Sigmoid colon (tissue), 6 donors: ENCODE measurements at regions not wholly inside any gene's neighbourhood (a gene's known extent, or its start where the extent isn't known, plus 50 kb on each side); places are given as distances from the start of the nearest gene placed in this dataset.

ENCODE experiments used
- DNase-seq: peaks from one replicate; pipeline ENCODE4 v3.0.0-alpha.2; 2019
- H3K27ac ChIP-seq, 4 donors: fragments of 200-600 bp; sonication (generic); one replicate each; pipeline ENCODE4 v1.5.1; 2016 to 2019; ENCODE audit warnings: mild to moderate bottlenecking in 1 of 4
- H3K27me3 ChIP-seq, 3 donors: fragments of 200-600 bp; sonication (generic); one replicate each; pipeline ENCODE4 v1.5.1; 2019; ENCODE audit warnings: mild to moderate bottlenecking in 1 of 3
- H3K36me3 ChIP-seq, 4 donors: fragments of 200-600 bp; sonication (generic); one replicate each; pipeline ENCODE4 v1.5.1; 2016 to 2019
- H3K4me1 ChIP-seq, 4 donors: fragments of 200-600 bp; sonication (generic); one replicate each; pipeline ENCODE4 v1.5.1; 2017 to 2019
- H3K4me3 ChIP-seq, 4 donors: fragments of 200-600 bp; sonication (generic); one replicate each; pipeline ENCODE4 v1.5.1; 2017 to 2019; ENCODE audit warnings: mild to moderate bottlenecking in 2 of 4, moderate library complexity in 1 of 4
- H3K9me3 ChIP-seq, 4 donors: fragments of 200-600 bp in 3 of 4; sonication (generic) in 3 of 4; one replicate each; pipeline versions ENCODE4 v1.5.1 to v1.6.1; 2013 to 2019
- EP300 ChIP-seq, 4 donors: sonication (generic); formaldehyde crosslinking; IDR thresholded peaks; one replicate each; pipeline ENCODE4 v1.6.1; 2017; ENCODE audit warnings: antibody characterized with exemption in 4 of 4
- POLR2A ChIP-seq, 2 donors: fragments of 450-650 bp; IDR thresholded peaks; one replicate each; pipeline ENCODE4 v1.6.1; 2016; ENCODE audit warnings: antibody characterized with exemption in 2 of 2, mild to moderate bottlenecking in 2 of 2, moderate library complexity in 2 of 2
- POLR2AphosphoS5 ChIP-seq, 4 donors: sonication (generic); formaldehyde crosslinking; IDR thresholded peaks; one replicate each; pipeline ENCODE4 v1.6.1; 2017; ENCODE audit warnings: antibody characterized with exemption in 4 of 4
- WGBS, 2 donors: extraction: QIAGEN DNeasy Blood & Tissue Kit; methylation state at CpG; one replicate each; pipeline ENCODE4 v1.1.7; 2013; 5-methylcytosine and 5-hydroxymethylcytosine counted together
- intact Hi-C: fragments of 100-400 bp; cut with DNase I; formaldehyde crosslinking; loops from one replicate; pipeline ENCODE4 v1.15.1; 2023
- TF ChIP-seq, protein P1 (sequence below), 4 experiments: fragments of 450-650 bp in 3 of 4; fragments of 200-600 bp in 1 of 4; IDR thresholded peaks; one replicate each; pipeline ENCODE4 v1.5.1; 2016 to 2019; ENCODE audit warnings: antibody characterized with exemption in 4 of 4, mild to moderate bottlenecking in 3 of 4, moderate library complexity in 2 of 4
- donor health status: healthy with polysubstance abuse.
- donor health status: healthy.

DNA sequence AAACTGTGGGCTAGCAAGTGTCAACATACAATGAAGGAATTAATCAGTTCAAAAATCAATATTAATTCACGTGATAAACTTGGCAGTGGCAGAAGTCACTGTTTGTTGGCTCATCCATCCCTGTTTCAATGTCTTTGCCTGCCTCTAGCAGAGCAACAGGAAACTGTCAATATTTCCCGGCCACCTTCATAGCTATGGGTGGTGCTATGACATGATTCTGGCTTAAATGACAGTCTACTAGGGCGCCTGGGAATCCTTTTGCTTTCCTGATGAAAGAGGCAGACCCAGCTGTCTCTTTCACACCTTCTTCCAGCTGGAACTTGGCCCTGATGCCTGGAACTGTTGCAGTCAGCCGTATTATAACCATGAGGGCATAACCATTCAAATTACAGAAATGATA lies 72.1 kb upstream of the DNAH5 start:
- Histone ChIP-seq H3K4me1 (peaks cover 0 to 9% (median 4%) of the 10 kb centered on the region in 4 donors), H3K9me3 (no peaks in the 10 kb centered on the region), H3K36me3 (no peaks in the 10 kb centered on the region), H3K27ac (no peak overlapping the region), H3K4me3 (no peak overlapping the region), H3K27me3 (no peaks in the 10 kb centered on the region)
- TF ChIP-seq, protein P1, sequence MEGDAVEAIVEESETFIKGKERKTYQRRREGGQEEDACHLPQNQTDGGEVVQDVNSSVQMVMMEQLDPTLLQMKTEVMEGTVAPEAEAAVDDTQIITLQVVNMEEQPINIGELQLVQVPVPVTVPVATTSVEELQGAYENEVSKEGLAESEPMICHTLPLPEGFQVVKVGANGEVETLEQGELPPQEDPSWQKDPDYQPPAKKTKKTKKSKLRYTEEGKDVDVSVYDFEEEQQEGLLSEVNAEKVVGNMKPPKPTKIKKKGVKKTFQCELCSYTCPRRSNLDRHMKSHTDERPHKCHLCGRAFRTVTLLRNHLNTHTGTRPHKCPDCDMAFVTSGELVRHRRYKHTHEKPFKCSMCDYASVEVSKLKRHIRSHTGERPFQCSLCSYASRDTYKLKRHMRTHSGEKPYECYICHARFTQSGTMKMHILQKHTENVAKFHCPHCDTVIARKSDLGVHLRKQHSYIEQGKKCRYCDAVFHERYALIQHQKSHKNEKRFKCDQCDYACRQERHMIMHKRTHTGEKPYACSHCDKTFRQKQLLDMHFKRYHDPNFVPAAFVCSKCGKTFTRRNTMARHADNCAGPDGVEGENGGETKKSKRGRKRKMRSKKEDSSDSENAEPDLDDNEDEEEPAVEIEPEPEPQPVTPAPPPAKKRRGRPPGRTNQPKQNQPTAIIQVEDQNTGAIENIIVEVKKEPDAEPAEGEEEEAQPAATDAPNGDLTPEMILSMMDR (IDR thresholded peaks at IDR 0.05): no peak
- TF ChIP-seq POLR2A (IDR thresholded peaks at IDR 0.05): no peak
- TF ChIP-seq POLR2AphosphoS5 (IDR thresholded peaks at IDR 0.05): no peak
- no peak for TF ChIP-seq EP300 (IDR thresholded peaks at IDR 0.05)
- DNase-seq: no peak
- intact Hi-C loops: no loop called here
- WGBS, 2 donors: 35 to 61% methylated on average over 4 of the region's 4 CpGs

DNA sequence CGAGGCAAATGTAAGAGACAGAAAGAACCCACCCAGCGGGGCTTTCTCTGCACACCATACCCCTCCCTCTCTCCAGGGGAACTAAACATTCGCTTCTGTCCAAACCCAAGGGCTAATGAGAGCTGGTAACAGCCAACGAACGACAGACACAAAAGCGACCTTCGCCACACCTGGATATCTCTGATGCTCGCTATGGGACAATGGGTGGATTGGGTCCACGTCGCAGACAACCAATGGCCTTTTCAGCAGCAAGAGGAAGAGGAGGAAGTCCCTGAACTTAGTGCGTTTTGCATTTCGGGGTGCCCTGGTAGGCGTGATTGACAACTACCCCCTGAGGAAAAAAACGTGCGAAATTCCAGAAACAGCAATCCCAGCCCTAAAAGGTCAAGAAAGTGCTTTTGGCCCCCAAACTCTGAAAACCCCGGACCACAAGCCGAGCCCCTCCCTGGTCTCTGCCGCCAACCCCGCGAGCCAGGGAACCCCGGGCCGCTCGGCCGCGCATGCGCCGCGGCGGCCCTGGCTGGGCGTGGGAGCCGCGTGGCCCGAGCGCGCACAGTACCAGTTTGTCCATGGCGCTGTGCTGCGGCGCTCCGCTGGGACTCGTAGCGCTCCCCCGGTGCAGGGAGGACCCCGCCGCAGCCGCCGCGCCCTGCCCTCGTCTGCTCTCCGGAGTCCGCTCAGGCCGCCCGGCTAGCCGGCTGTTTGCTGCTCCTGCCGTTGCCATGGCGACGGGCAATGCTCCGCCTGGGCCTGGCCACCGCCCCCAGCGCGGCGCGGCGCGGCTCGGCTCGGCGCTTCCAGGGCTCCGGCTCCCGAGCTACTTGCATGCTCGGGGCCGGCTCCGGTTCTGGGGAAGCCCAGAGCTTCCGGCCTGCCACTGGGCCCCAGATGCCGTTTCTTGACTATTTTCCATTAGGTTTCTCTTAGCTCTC lies 66.9 kb upstream of the DNAH5 start:
- Histone ChIP-seq H3K36me3 (no peaks in the 10 kb centered on the region), H3K27me3 (no peaks in the 10 kb centered on the region), H3K9me3 (no peaks in the 10 kb centered on the region), H3K4me3 (peak overlapping the region; percentile 15 to 59 (median 55)), H3K27ac (peak overlapping the region; percentile 57 to 75 (median 62)), H3K4me1 (peaks cover 0 to 15% (median 7%) of the 10 kb centered on the region in 4 donors)
- WGBS, 2 donors: 1% methylated on average over 74 of the region's 74 CpGs
- intact Hi-C loops: no loop called here
- TF ChIP-seq, protein P1 (IDR thresholded peaks at IDR 0.05): no peak
- no peak for TF ChIP-seq EP300 (IDR thresholded peaks at IDR 0.05)
- TF ChIP-seq POLR2AphosphoS5 (IDR thresholded peaks at IDR 0.05): peak in 2 of 4 donors; percentile 34 to 56
- no peak for TF ChIP-seq POLR2A (IDR thresholded peaks at IDR 0.05)
- peak; percentile 92 for DNase-seq

DNA sequence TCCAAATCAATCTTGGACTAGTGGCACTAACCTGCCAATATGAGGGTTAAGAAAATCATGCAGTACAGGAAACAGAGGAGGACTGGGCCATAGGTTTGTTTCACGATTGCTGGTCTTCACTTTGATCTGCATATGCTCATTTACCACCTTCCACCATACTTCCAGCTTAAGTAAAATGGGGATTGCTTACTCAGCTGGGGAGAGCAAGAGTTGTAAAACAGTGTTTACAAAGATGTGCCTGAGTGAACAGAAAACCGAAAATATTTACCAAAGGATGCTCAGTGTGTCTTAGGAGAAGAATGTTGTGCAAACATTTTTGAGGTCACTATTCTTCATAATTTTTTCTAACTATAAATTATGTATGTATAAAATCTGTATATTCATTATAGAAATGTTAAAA lies 65.1 kb upstream of the DNAH5 start:
- Histone ChIP-seq H3K27me3 (no peaks in the 10 kb centered on the region), H3K4me1 (peaks cover 0 to 15% (median 7%) of the 10 kb centered on the region in 4 donors), H3K9me3 (no peaks in the 10 kb centered on the region), H3K27ac (no peak overlapping the region), H3K36me3 (no peaks in the 10 kb centered on the region), H3K4me3 (no peak overlapping the region)
- TF ChIP-seq POLR2A (IDR thresholded peaks at IDR 0.05) (no peak), EP300 (IDR thresholded peaks at IDR 0.05) (no peak), POLR2AphosphoS5 (IDR thresholded peaks at IDR 0.05) (no peak)
- TF ChIP-seq, protein P1 (IDR thresholded peaks at IDR 0.05): no peak
- DNase-seq: no peak
- WGBS, 2 donors: 32 to 59% methylated on average over 2 of the region's 2 CpGs
- intact Hi-C loops: no loop called here

DNA sequence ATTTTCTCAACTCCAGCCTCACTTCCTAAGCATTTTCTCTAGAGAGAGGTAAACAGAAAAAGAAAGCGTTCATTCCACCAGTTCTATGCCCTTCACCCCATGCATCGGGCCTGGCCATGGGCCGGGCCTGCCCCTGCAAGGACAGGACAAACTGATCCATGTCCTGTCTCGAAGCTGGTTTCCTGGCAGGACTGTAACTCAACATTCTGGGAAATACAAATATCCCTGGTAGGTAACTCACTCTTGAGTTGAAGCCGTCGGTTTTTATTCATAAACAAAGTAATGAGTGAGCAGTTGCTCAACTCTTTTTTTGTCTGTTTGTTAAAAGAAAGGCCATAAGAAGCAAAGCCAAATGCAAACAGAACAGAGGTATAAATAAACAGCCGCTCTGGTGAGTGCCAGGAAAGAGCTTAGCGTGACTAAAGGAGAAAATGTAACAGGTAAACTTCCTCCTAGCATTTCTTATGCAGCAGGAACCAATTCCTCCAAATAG lies 64.4 kb upstream of the DNAH5 start:
- H3K9me3 ChIP-seq: no peaks in the 10 kb centered on the region
- H3K27me3 ChIP-seq: no peaks in the 10 kb centered on the region
- intact Hi-C loops: no loop called here
- H3K36me3 ChIP-seq: no peaks in the 10 kb centered on the region
- WGBS, 2 donors: 23 to 51% methylated on average over 8 of the region's 8 CpGs
- no peak for DNase-seq
- no peak for TF ChIP-seq POLR2A (IDR thresholded peaks at IDR 0.05)
- TF ChIP-seq, protein P1 (IDR thresholded peaks at IDR 0.05): no peak
- no peak for TF ChIP-seq POLR2AphosphoS5 (IDR thresholded peaks at IDR 0.05)
- no peak for TF ChIP-seq EP300 (IDR thresholded peaks at IDR 0.05)
- H3K4me3 ChIP-seq: no peak overlapping the region
- peak overlapping the region in 1 of 4 donors; percentile 43 for H3K27ac ChIP-seq
- H3K4me1 ChIP-seq: peaks cover 0 to 15% (median 7%) of the 10 kb centered on the region in 4 donors
